ENCODE measurements at regions not wholly inside any gene's neighbourhood (a gene's known extent, or its start where the extent isn't known, plus 50 kb on each side); places are given as distances from the start of the nearest gene placed in this dataset.

DNA sequence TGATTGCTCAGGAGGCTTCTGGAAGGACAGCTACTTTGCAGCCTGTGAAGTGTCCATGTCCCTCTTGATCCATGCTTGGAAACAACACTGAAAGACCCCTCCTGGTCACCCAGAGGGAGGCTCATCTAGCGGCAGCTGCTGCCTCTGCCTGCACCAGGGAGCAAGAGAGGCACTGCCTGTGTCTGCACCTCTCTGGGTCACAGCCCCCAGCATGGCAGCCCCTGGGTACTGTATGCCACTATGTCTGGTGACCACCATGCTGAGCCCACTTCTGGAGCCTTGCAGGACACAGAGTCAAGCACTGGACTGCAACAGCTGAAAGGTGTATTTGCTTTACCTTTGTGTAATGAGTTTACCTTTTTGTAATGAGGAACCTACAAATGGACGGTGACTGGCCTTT is 186.3 kb upstream of the MYT1L start:
- no peak for TF ChIP-seq EZH2 (optimal IDR thresholded peaks at IDR 0.05; ENCODE audit: low read depth, low read length)
- TF ChIP-seq, protein P1, sequence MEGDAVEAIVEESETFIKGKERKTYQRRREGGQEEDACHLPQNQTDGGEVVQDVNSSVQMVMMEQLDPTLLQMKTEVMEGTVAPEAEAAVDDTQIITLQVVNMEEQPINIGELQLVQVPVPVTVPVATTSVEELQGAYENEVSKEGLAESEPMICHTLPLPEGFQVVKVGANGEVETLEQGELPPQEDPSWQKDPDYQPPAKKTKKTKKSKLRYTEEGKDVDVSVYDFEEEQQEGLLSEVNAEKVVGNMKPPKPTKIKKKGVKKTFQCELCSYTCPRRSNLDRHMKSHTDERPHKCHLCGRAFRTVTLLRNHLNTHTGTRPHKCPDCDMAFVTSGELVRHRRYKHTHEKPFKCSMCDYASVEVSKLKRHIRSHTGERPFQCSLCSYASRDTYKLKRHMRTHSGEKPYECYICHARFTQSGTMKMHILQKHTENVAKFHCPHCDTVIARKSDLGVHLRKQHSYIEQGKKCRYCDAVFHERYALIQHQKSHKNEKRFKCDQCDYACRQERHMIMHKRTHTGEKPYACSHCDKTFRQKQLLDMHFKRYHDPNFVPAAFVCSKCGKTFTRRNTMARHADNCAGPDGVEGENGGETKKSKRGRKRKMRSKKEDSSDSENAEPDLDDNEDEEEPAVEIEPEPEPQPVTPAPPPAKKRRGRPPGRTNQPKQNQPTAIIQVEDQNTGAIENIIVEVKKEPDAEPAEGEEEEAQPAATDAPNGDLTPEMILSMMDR (IDR thresholded peaks at IDR 0.05; ENCODE audit: low read length), result no peak

Measured in MM.1S (cell line).